RPMI8226 (cell line): ENCODE measurements at regions not wholly inside any gene's neighbourhood (a gene's known extent, or its start where the extent isn't known, plus 50 kb on each side); places are given as distances from the start of the nearest gene placed in this dataset.

Experiments used
- DNase-seq: peaks from one replicate; pipeline ENCODE4 v3.0.0-alpha.2; 2015

GRCh38 chr5:7955476-7955875, 86.5 kb downstream of the MTRR start:
- no peak for DNase-seq

- DNase-seq = no peak
Measured at GRCh38 chr5:7957329-7957728, 88.4 kb downstream of the MTRR start.

- DNase-seq = no peak
Measured at GRCh38 chr5:7960142-7960541, 91.2 kb downstream of the MTRR start.

GRCh38 chr5:7961540-7961939, 92.6 kb downstream of the MTRR start:
- DNase-seq = no peak

- DNase-seq = no peak
Measured at GRCh38 chr5:7970816-7971215, 101.9 kb downstream of the MTRR start.

GRCh38 chr5:7976411-7977190, 107.7 kb downstream of the MTRR start:
- no peak for DNase-seq

GRCh38 chr5:7978114-7978513, 109.2 kb downstream of the MTRR start:
- no peak for DNase-seq

- no peak for DNase-seq
Measured at GRCh38 chr5:7978991-7979390, 110.0 kb downstream of the MTRR start.

- no peak for DNase-seq
Measured at GRCh38 chr5:7980881-7981280, 111.9 kb downstream of the MTRR start.

- DNase-seq = no peak
Measured at GRCh38 chr5:7983433-7983832, 114.5 kb downstream of the MTRR start.

GRCh38 chr5:7991125-7991821, 122.3 kb downstream of the MTRR start:
- no peak for DNase-seq

GRCh38 chr5:7995688-7996294, 126.8 kb downstream of the MTRR start:
- DNase-seq = no peak

- DNase-seq = no peak
Measured at GRCh38 chr5:8005416-8005815, 136.5 kb downstream of the MTRR start.

GRCh38 chr5:8012131-8012977, 143.4 kb downstream of the MTRR start:
- DNase-seq = no peak

GRCh38 chr5:8013948-8014710, 145.2 kb downstream of the MTRR start:
- DNase-seq = no peak

- peak; percentile 6 for DNase-seq
Measured at GRCh38 chr5:8019719-8020218, 150.8 kb downstream of the MTRR start.

- no peak for DNase-seq
Measured at GRCh38 chr5:8020861-8021514, 152.0 kb downstream of the MTRR start.

GRCh38 chr5:8028243-8028642, 159.3 kb downstream of the MTRR start:
- no peak for DNase-seq

- no peak for DNase-seq
Measured at GRCh38 chr5:8033261-8033660, 164.3 kb downstream of the MTRR start.

- DNase-seq = no peak
Measured at GRCh38 chr5:8034852-8035251, 165.9 kb downstream of the MTRR start.

- DNase-seq = no peak
Measured at GRCh38 chr5:8048920-8049319, 180.0 kb downstream of the MTRR start.
